ENCODE measurements at regions not wholly inside any gene's neighbourhood (a gene's known extent, or its start where the extent isn't known, plus 50 kb on each side); places are given as distances from the start of the nearest gene placed in this dataset.

GRCh38 chr1:117719004-117719403, 113.2 kb downstream of the TENT5C start:
- H2AFZ ChIP-seq (ENCODE audit: insufficient read depth, low read length, poor library complexity) = no peak overlapping the region
- no peak overlapping the region for H4K12ac ChIP-seq (ENCODE audit: low read depth, low read length)
- H2AK5ac ChIP-seq (ENCODE audit: low read length) = no peak overlapping the region
- no peak overlapping the region for H3K9ac ChIP-seq (ENCODE audit: low read length)
- H3K36me3 ChIP-seq (ENCODE audit: control insufficient read depth in 1 of 2, insufficient read depth in 2 of 2, low read length in 2 of 2) = no peaks in the 10 kb centered on the region
- no CpG with 5 or more reads among the region's 1 CpG for WGBS (ENCODE audit: extremely low coverage, insufficient coverage, insufficient read length)
- H3K9me3 ChIP-seq (ENCODE audit: insufficient read depth, low read depth, low read length) = peaks cover 16% of the 10 kb centered on the region
- H3K4me3 ChIP-seq (ENCODE audit: low read depth, low read length) = no peak overlapping the region
- no peaks in the 10 kb centered on the region for H3K79me2 ChIP-seq (ENCODE audit: control insufficient read depth, insufficient read depth, low read length, poor library complexity)
- H4K8ac ChIP-seq (ENCODE audit: low read depth, low read length) = no peak overlapping the region
- H3K4me1 ChIP-seq (ENCODE audit: control insufficient read depth in 1 of 2, insufficient read depth in 2 of 2, low read length in 2 of 2) = no peaks in the 10 kb centered on the region
- no peak overlapping the region for H3K4me2 ChIP-seq (ENCODE audit: low read length)
- no peak overlapping the region for H2BK120ac ChIP-seq (ENCODE audit: insufficient read depth, low read length, poor library complexity)
- H4K91ac ChIP-seq (ENCODE audit: low read depth, low read length) = no peak overlapping the region
- H3K27ac ChIP-seq (ENCODE audit: low read depth, low read length) = no peak overlapping the region
- no peaks in the 10 kb centered on the region for H3K27me3 ChIP-seq (ENCODE audit: insufficient read depth, low read length)
- H3K79me1 ChIP-seq (ENCODE audit: low read length) = no peaks in the 10 kb centered on the region
- no peak overlapping the region for H3K18ac ChIP-seq (ENCODE audit: low read length)
- no peak overlapping the region for H3K23ac ChIP-seq (ENCODE audit: low read length)
- H2BK12ac ChIP-seq (ENCODE audit: low read length) = no peak overlapping the region
- no peak overlapping the region for H3K14ac ChIP-seq (ENCODE audit: low read length)
- no peak overlapping the region for H2BK5ac ChIP-seq (ENCODE audit: low read depth, low read length, poor library complexity)
- no peak for DNase-seq
- no peak overlapping the region for H3K4ac ChIP-seq (ENCODE audit: low read depth, low read length)

DNA sequence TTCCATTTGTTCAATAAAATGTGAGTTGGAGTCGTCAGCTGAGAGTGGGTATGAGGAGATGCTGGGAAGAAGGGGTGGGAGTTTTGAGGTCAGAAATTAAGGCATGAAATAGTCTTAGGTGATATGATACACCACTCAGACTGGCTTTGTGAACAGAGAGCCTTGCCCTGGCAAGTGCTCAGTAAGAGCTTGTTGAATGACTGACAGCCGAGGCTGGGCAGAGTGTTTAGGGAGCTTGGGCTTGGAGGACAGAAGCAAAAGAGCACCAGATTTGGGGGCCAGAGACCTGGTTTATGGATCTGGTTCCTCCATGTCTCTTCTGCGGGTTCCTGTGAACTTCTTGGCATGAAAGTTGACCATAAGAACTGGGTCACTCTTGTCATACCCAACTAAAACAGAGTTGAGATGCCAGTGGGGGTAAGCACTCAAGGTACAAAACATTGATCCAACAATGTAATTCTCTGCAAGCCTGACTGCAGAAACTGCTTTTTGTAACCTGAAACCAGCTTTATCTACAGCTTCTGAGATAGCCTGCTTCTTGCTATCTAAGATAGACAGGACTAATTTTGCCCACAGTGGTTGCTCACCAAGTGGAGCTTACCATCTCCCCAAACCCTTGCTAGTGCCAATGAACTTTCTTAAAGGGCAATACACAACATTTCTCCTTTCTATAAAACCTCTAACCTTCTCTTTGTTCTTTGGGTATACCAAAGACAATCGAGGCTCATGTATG, 126.4 kb downstream of the TENT5C start:
- no peaks in the 10 kb centered on the region for H3K9me3 ChIP-seq (ENCODE audit: insufficient read depth, low read depth, low read length)
- no peaks in the 10 kb centered on the region for H3K4me1 ChIP-seq (ENCODE audit: control insufficient read depth in 1 of 2, insufficient read depth in 2 of 2, low read length in 2 of 2)
- no peak overlapping the region for H3K4me2 ChIP-seq (ENCODE audit: low read length)

GRCh38 chr1:117732956-117733355, 127.1 kb downstream of the TENT5C start:
- H3K23ac ChIP-seq (ENCODE audit: low read length) = no peak overlapping the region
- H4K91ac ChIP-seq (ENCODE audit: low read depth, low read length) = no peak overlapping the region
- H4K12ac ChIP-seq (ENCODE audit: low read depth, low read length) = no peak overlapping the region
- no peak overlapping the region for H3K4me3 ChIP-seq (ENCODE audit: low read depth, low read length)
- no peaks in the 10 kb centered on the region for H3K79me1 ChIP-seq (ENCODE audit: low read length)
- no peak overlapping the region for H3K9ac ChIP-seq (ENCODE audit: low read length)
- no peak overlapping the region for H2BK5ac ChIP-seq (ENCODE audit: low read depth, low read length, poor library complexity)
- H2AK5ac ChIP-seq (ENCODE audit: low read length) = no peak overlapping the region
- no peak overlapping the region for H2BK120ac ChIP-seq (ENCODE audit: insufficient read depth, low read length, poor library complexity)
- no peaks in the 10 kb centered on the region for H3K27me3 ChIP-seq (ENCODE audit: insufficient read depth, low read length)
- H3K36me3 ChIP-seq (ENCODE audit: control insufficient read depth in 1 of 2, insufficient read depth in 2 of 2, low read length in 2 of 2) = no peaks in the 10 kb centered on the region
- no peak overlapping the region for H3K4me2 ChIP-seq (ENCODE audit: low read length)
- no peak overlapping the region for H3K27ac ChIP-seq (ENCODE audit: low read depth, low read length)
- no peak overlapping the region for H3K14ac ChIP-seq (ENCODE audit: low read length)
- H2BK12ac ChIP-seq (ENCODE audit: low read length) = no peak overlapping the region
- H3K4me1 ChIP-seq (ENCODE audit: control insufficient read depth in 1 of 2, insufficient read depth in 2 of 2, low read length in 2 of 2) = no peaks in the 10 kb centered on the region
- H3K4ac ChIP-seq (ENCODE audit: low read depth, low read length) = no peak overlapping the region
- no peak overlapping the region for H2AFZ ChIP-seq (ENCODE audit: insufficient read depth, low read length, poor library complexity)
- H3K79me2 ChIP-seq (ENCODE audit: control insufficient read depth, insufficient read depth, low read length, poor library complexity) = no peaks in the 10 kb centered on the region
- H3K9me3 ChIP-seq (ENCODE audit: insufficient read depth, low read depth, low read length) = no peaks in the 10 kb centered on the region
- H3K18ac ChIP-seq (ENCODE audit: low read length) = no peak overlapping the region
- WGBS (ENCODE audit: extremely low coverage, insufficient coverage, insufficient read length) = no CpG with 5 or more reads among the region's 7 CpGs
- no peak for DNase-seq
- H4K8ac ChIP-seq (ENCODE audit: low read depth, low read length) = no peak overlapping the region

More for the DNA sequence above, 126.4 kb downstream of the TENT5C start:
- H2AK5ac ChIP-seq (ENCODE audit: low read length) = no peak overlapping the region
- no peak overlapping the region for H4K12ac ChIP-seq (ENCODE audit: low read depth, low read length)
- H2BK5ac ChIP-seq (ENCODE audit: low read depth, low read length, poor library complexity) = no peak overlapping the region
- H4K8ac ChIP-seq (ENCODE audit: low read depth, low read length) = no peak overlapping the region
- H3K79me2 ChIP-seq (ENCODE audit: control insufficient read depth, insufficient read depth, low read length, poor library complexity) = no peaks in the 10 kb centered on the region
- no peak overlapping the region for H3K4me3 ChIP-seq (ENCODE audit: low read depth, low read length)
- no peak overlapping the region for H2BK12ac ChIP-seq (ENCODE audit: low read length)
- H3K23ac ChIP-seq (ENCODE audit: low read length) = no peak overlapping the region
- no peaks in the 10 kb centered on the region for H3K27me3 ChIP-seq (ENCODE audit: insufficient read depth, low read length)
- no peaks in the 10 kb centered on the region for H3K36me3 ChIP-seq (ENCODE audit: control insufficient read depth in 1 of 2, insufficient read depth in 2 of 2, low read length in 2 of 2)
- no peak overlapping the region for H3K9ac ChIP-seq (ENCODE audit: low read length)
- no peak overlapping the region for H2BK120ac ChIP-seq (ENCODE audit: insufficient read depth, low read length, poor library complexity)
- H3K4ac ChIP-seq (ENCODE audit: low read depth, low read length) = no peak overlapping the region
- no peaks in the 10 kb centered on the region for H3K79me1 ChIP-seq (ENCODE audit: low read length)
- H2AFZ ChIP-seq (ENCODE audit: insufficient read depth, low read length, poor library complexity) = no peak overlapping the region
- WGBS (ENCODE audit: extremely low coverage, insufficient coverage, insufficient read length) = no CpG with 5 or more reads among the region's 4 CpGs
- no peak overlapping the region for H3K14ac ChIP-seq (ENCODE audit: low read length)
- H4K91ac ChIP-seq (ENCODE audit: low read depth, low read length) = no peak overlapping the region
- H3K27ac ChIP-seq (ENCODE audit: low read depth, low read length) = no peak overlapping the region
- no peak overlapping the region for H3K18ac ChIP-seq (ENCODE audit: low read length)
- no peak for DNase-seq

- no peak overlapping the region for H2BK12ac ChIP-seq (ENCODE audit: low read length)
- H3K27ac ChIP-seq (ENCODE audit: low read depth, low read length) = no peak overlapping the region
- H2BK5ac ChIP-seq (ENCODE audit: low read depth, low read length, poor library complexity) = no peak overlapping the region
- H3K36me3 ChIP-seq (ENCODE audit: control insufficient read depth in 1 of 2, insufficient read depth in 2 of 2, low read length in 2 of 2) = no peaks in the 10 kb centered on the region
- H3K4me2 ChIP-seq (ENCODE audit: low read length) = no peak overlapping the region
- no peaks in the 10 kb centered on the region for H3K79me2 ChIP-seq (ENCODE audit: control insufficient read depth, insufficient read depth, low read length, poor library complexity)
- no peak overlapping the region for H2AK5ac ChIP-seq (ENCODE audit: low read length)
- no peak for DNase-seq
- no peaks in the 10 kb centered on the region for H3K27me3 ChIP-seq (ENCODE audit: insufficient read depth, low read length)
- no peak overlapping the region for H3K4ac ChIP-seq (ENCODE audit: low read depth, low read length)
- no peak overlapping the region for H3K14ac ChIP-seq (ENCODE audit: low read length)
- no peak overlapping the region for H4K8ac ChIP-seq (ENCODE audit: low read depth, low read length)
- no peak overlapping the region for H3K23ac ChIP-seq (ENCODE audit: low read length)
- WGBS (ENCODE audit: extremely low coverage, insufficient coverage, insufficient read length) = no CpG with 5 or more reads among the region's 3 CpGs
- no peak overlapping the region for H3K4me3 ChIP-seq (ENCODE audit: low read depth, low read length)
- H4K12ac ChIP-seq (ENCODE audit: low read depth, low read length) = no peak overlapping the region
- H3K9ac ChIP-seq (ENCODE audit: low read length) = no peak overlapping the region
- H2AFZ ChIP-seq (ENCODE audit: insufficient read depth, low read length, poor library complexity) = no peak overlapping the region
- H3K79me1 ChIP-seq (ENCODE audit: low read length) = no peaks in the 10 kb centered on the region
- no peaks in the 10 kb centered on the region for H3K9me3 ChIP-seq (ENCODE audit: insufficient read depth, low read depth, low read length)
- H4K91ac ChIP-seq (ENCODE audit: low read depth, low read length) = no peak overlapping the region
- H3K4me1 ChIP-seq (ENCODE audit: control insufficient read depth in 1 of 2, insufficient read depth in 2 of 2, low read length in 2 of 2) = no peaks in the 10 kb centered on the region
- H2BK120ac ChIP-seq (ENCODE audit: insufficient read depth, low read length, poor library complexity) = no peak overlapping the region
- H3K18ac ChIP-seq (ENCODE audit: low read length) = no peak overlapping the region
These were observed 128.6 kb downstream of the TENT5C start for GRCh38 chr1:117734403-117734802.
